Kidney tubule cell (primary cell): ENCODE measurements at regions not wholly inside any gene's neighbourhood (a gene's known extent, or its start where the extent isn't known, plus 50 kb on each side); places are given as distances from the start of the nearest gene placed in this dataset.
"Not testable (repeated sequence)": the region's sequence is repeated elsewhere in the genome, so short reads cannot be mapped to it uniquely, and the experiment has no call there.

Source experiments
- DNase-seq: peaks from one replicate; pipeline ENCODE4 v3.0.0-alpha.2; 2018; ENCODE audit warnings: low spot score

- DNase-seq, result no peak
These were observed 56.2 kb upstream of the LRRTM4 start for GRCh38 chr2:77578354-77578753.

GRCh38 chr2:77579076-77579769 is 57.0 kb upstream of the LRRTM4 start:
- DNase-seq, result no peak

GRCh38 chr2:77588438-77588837 is 66.3 kb upstream of the LRRTM4 start:
- no peak for DNase-seq

GRCh38 chr2:77590298-77590917 is 68.2 kb upstream of the LRRTM4 start:
- no peak for DNase-seq

- not testable (repeated sequence) for DNase-seq
These were observed 70.8 kb upstream of the LRRTM4 start for GRCh38 chr2:77592955-77593354.

- DNase-seq, result no peak
These were observed 80.6 kb upstream of the LRRTM4 start for GRCh38 chr2:77602771-77603170.

GRCh38 chr2:77604953-77605929 is 83.1 kb upstream of the LRRTM4 start:
- peak; percentile 7 for DNase-seq

GRCh38 chr2:77608510-77608909 is 86.3 kb upstream of the LRRTM4 start:
- no peak for DNase-seq

- no peak for DNase-seq
These were observed 107.4 kb upstream of the LRRTM4 start for GRCh38 chr2:77629539-77629938.

- no peak for DNase-seq
These were observed 108.8 kb upstream of the LRRTM4 start for GRCh38 chr2:77631007-77631406.

- DNase-seq, result no peak
These were observed 111.4 kb upstream of the LRRTM4 start for GRCh38 chr2:77633601-77634000.

GRCh38 chr2:77640924-77641323 is 118.7 kb upstream of the LRRTM4 start:
- no peak for DNase-seq

- DNase-seq, result no peak
These were observed 120.2 kb upstream of the LRRTM4 start for GRCh38 chr2:77642339-77642738.

GRCh38 chr2:77649856-77650255 is 127.7 kb upstream of the LRRTM4 start:
- no peak for DNase-seq

GRCh38 chr2:77652499-77652898 is 130.3 kb upstream of the LRRTM4 start:
- no peak for DNase-seq

GRCh38 chr2:77664491-77664890 is 142.3 kb upstream of the LRRTM4 start:
- no peak for DNase-seq

- no peak for DNase-seq
These were observed 144.2 kb upstream of the LRRTM4 start for GRCh38 chr2:77666251-77666980.

GRCh38 chr2:77684543-77685319 is 162.6 kb upstream of the LRRTM4 start:
- DNase-seq, result not testable (repeated sequence)

GRCh38 chr2:77712601-77713000 is 190.4 kb upstream of the LRRTM4 start:
- DNase-seq, result no peak

- DNase-seq, result no peak
These were observed 191.2 kb upstream of the LRRTM4 start for GRCh38 chr2:77713412-77713811.

GRCh38 chr2:77720115-77720514 is 197.9 kb upstream of the LRRTM4 start:
- DNase-seq, result no peak
